Esophagus muscularis mucosa (tissue), 4 donors: ENCODE measurements at regions not wholly inside any gene's neighbourhood (a gene's known extent, or its start where the extent isn't known, plus 50 kb on each side); places are given as distances from the start of the nearest gene placed in this dataset.

Experiments used
- DNase-seq: peaks from one replicate; pipeline ENCODE4 v3.0.0-alpha.2; 2017; ENCODE audit errors: extremely low spot score
- H3K27ac ChIP-seq, 4 donors: fragments of 200-600 bp; sonication (generic); replicated peaks in 1 of 4; 1 replicate in 3 of 4; 2 replicates in 1 of 4; pipeline ENCODE4 v1.5.1; 2016 to 2019; ENCODE audit warnings: mild to moderate bottlenecking in 1 of 4
- H3K27me3 ChIP-seq, 4 donors: fragments of 200-600 bp; sonication (generic); one replicate each; pipeline versions ENCODE4 v1.5.1 to v1.6.0; 2016 to 2019
- H3K36me3 ChIP-seq, 4 donors: fragments of 200-600 bp; sonication (generic); one replicate each; pipeline ENCODE4 v1.5.1; 2016 to 2019
- H3K4me1 ChIP-seq, 4 donors: fragments of 200-600 bp; sonication (generic); one replicate each; pipeline ENCODE4 v1.5.1; 2016 to 2019
- H3K4me3 ChIP-seq, 4 donors: fragments of 200-600 bp; sonication (generic); 1 replicate in 2 of 4; 2 replicates in 2 of 4; pipeline ENCODE4 v1.5.1; 2016 to 2019; ENCODE audit warnings: mild to moderate bottlenecking in 4 of 4, moderate library complexity in 1 of 4
- H3K9me3 ChIP-seq, 4 donors: fragments of 200-600 bp; sonication (generic); 1 replicate in 3 of 4; 2 replicates in 1 of 4; pipeline ENCODE4 v1.5.1; 2016 to 2019
- EP300 ChIP-seq: sonication (generic); formaldehyde crosslinking; IDR thresholded peaks from one replicate; pipeline ENCODE4 v1.6.1; 2017; ENCODE audit warnings: antibody characterized with exemption
- POLR2A ChIP-seq: fragments of 450-650 bp; IDR thresholded peaks from one replicate; pipeline ENCODE4 v1.6.1; 2017; ENCODE audit warnings: antibody characterized with exemption, moderate library complexity, mild to moderate bottlenecking, low read depth
- POLR2AphosphoS5 ChIP-seq, 2 donors: sonication (generic); formaldehyde crosslinking; IDR thresholded peaks; one replicate each; pipeline ENCODE4 v1.6.1; 2017; ENCODE audit warnings: antibody characterized with exemption in 2 of 2
- WGBS: methylation state at CpG from one replicate; pipeline ENCODE4 v1.1.5; 2018; 5-methylcytosine and 5-hydroxymethylcytosine counted together
- intact Hi-C: fragments of 100-400 bp; cut with DNase I; formaldehyde crosslinking; loops from one replicate; pipeline ENCODE4 v1.15.1; 2023
- TF ChIP-seq, protein P1 (sequence below), 3 experiments: fragments of 200-600 bp in 2 of 3; fragments of 450-650 bp in 1 of 3; sonication (generic) in 2 of 3; IDR thresholded peaks; one replicate each; pipeline ENCODE4 v1.5.1; 2017 to 2019; ENCODE audit warnings: antibody characterized with exemption in 3 of 3, mild to moderate bottlenecking in 2 of 3, moderate library complexity in 1 of 3

DNA sequence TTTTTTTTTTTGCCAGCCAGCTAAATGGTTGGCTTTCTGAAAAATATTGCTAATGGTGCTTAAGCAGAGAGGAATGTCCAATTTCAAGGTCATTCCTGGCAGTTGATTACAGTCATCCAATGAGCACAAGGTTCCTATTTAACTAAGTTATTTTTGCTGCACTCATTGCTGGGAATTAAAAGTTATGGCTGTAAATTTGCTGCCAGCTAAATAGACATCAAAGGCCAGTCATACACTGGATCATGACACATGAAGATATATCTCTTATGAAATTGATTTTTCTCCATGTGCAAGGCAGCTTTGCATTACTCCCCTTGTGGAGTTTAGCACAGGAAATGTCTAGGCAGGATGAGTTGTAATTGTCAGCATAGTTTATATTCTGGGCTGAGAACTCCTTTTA lies 1898.4 kb upstream of the CELF4 start:
- H3K4me3 ChIP-seq: no peak overlapping the region
- intact Hi-C loops: no loop called here
- H3K27me3 ChIP-seq: no peaks in the 10 kb centered on the region
- no peak for DNase-seq
- H3K27ac ChIP-seq: no peak overlapping the region
- H3K4me1 ChIP-seq: peaks cover 0 to 8% (median 3%) of the 10 kb centered on the region in 4 donors
- no peaks in the 10 kb centered on the region for H3K9me3 ChIP-seq
- TF ChIP-seq, protein P1, sequence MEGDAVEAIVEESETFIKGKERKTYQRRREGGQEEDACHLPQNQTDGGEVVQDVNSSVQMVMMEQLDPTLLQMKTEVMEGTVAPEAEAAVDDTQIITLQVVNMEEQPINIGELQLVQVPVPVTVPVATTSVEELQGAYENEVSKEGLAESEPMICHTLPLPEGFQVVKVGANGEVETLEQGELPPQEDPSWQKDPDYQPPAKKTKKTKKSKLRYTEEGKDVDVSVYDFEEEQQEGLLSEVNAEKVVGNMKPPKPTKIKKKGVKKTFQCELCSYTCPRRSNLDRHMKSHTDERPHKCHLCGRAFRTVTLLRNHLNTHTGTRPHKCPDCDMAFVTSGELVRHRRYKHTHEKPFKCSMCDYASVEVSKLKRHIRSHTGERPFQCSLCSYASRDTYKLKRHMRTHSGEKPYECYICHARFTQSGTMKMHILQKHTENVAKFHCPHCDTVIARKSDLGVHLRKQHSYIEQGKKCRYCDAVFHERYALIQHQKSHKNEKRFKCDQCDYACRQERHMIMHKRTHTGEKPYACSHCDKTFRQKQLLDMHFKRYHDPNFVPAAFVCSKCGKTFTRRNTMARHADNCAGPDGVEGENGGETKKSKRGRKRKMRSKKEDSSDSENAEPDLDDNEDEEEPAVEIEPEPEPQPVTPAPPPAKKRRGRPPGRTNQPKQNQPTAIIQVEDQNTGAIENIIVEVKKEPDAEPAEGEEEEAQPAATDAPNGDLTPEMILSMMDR (IDR thresholded peaks at IDR 0.05): no peak
- TF ChIP-seq POLR2A (no peak), EP300 (no peak), POLR2AphosphoS5 (IDR thresholded peaks at IDR 0.05) (no peak)
- no peaks in the 10 kb centered on the region for H3K36me3 ChIP-seq

DNA sequence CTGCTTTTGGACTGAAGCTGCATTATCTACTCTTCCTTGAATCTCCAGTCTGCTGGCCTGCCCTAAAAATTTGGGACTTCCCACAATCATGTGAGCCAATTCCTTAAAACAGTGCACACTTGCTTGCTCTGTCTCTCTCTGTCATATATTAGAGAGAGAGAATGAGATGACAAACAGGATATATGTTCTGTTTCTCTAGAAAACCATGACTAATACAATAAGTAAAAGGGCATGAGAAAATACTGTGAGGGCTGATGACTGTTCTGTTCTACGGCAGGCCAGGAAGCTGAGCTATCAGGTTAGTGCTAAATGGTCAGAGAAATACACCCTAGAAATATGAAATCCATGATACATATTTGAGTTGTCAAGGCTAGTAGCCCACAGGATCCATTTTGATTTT lies 1896.8 kb upstream of the CELF4 start:
- intact Hi-C loops: no loop called here
- Histone ChIP-seq H3K9me3 (no peaks in the 10 kb centered on the region), H3K27ac (no peak overlapping the region), H3K4me3 (no peak overlapping the region), H3K27me3 (no peaks in the 10 kb centered on the region), H3K36me3 (no peaks in the 10 kb centered on the region), H3K4me1 (peaks cover 0 to 8% (median 3%) of the 10 kb centered on the region in 4 donors)
- no peak for TF ChIP-seq EP300
- TF ChIP-seq POLR2AphosphoS5 (IDR thresholded peaks at IDR 0.05): no peak
- TF ChIP-seq, protein P1 (IDR thresholded peaks at IDR 0.05): no peak
- TF ChIP-seq POLR2A: no peak
- WGBS: 81% methylated on average over 1 of the region's 1 CpG
- DNase-seq: no peak

DNA sequence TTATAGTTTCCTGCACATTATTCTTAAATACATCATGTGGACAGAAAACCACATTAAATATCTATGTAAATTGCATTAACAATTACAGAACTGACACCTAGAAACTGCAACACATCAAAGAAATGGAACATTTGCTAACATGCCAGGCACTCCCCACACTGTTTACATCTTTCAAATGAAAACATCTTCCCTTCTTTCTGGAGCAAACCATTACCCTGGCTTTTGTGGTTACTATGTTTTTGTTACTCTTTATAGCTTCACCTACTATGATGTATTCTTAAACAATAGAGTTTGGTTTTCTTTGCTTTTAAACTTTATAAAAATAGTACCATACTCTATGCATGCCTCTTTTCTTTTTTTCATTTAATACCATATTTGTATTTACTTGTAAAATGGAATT lies 1894.5 kb upstream of the CELF4 start:
- no peak overlapping the region for H3K27ac ChIP-seq
- TF ChIP-seq EP300: no peak
- TF ChIP-seq, protein P1 (IDR thresholded peaks at IDR 0.05): no peak
- no peak for TF ChIP-seq POLR2A
- TF ChIP-seq POLR2AphosphoS5 (IDR thresholded peaks at IDR 0.05): no peak
- H3K4me1 ChIP-seq: peaks cover 0 to 12% (median 5%) of the 10 kb centered on the region in 4 donors
- no peaks in the 10 kb centered on the region for H3K27me3 ChIP-seq
- no peaks in the 10 kb centered on the region for H3K36me3 ChIP-seq
- H3K9me3 ChIP-seq: no peaks in the 10 kb centered on the region
- H3K4me3 ChIP-seq: no peak overlapping the region
- DNase-seq: no peak
- intact Hi-C loops: no loop called here

DNA sequence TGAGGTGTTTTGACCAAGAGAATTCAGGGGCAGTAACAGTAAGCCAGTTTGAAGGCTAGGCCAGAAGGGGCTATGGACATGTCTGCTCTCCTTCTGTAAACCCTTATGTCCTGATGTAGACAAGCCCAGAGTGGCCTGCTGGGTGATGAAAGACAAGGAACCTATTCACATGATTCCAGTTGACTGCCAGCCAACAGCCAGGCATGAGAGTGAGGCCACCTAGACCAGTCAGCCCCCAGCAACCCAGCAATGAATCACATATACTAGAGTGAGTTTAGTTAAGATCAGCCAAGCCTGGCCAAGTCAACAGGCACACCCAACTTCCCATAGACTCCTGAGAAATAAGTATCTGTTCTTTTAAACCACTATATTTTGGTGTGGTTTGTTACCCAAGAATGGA lies 1889.7 kb upstream of the CELF4 start:
- intact Hi-C loops: no loop called here

DNA sequence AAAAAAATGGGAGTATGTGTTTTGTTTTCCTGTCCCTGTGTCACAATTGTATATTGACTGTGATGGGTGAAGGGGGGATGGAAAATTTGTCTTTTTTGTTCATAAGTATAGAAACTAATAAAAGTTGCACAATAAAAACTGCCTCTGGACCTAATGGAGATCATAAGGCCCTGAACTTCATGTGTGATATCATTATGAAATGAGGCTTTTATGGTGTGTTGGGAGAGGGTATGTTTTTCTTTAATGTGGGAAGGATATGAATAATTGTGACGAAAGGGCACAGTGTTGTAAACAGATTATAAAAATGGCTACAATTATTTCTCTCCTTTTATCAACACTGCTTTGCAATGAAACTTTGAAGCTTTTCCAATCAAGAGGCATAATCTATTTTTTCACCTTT lies 1889.3 kb upstream of the CELF4 start:
- Histone ChIP-seq H3K27me3 (no peaks in the 10 kb centered on the region), H3K36me3 (no peaks in the 10 kb centered on the region), H3K4me3 (no peak overlapping the region), H3K27ac (no peak overlapping the region), H3K4me1 (peaks cover 14 to 30% (median 17%) of the 10 kb centered on the region in 4 donors), H3K9me3 (no peaks in the 10 kb centered on the region)
- no peak for DNase-seq
- intact Hi-C loops: no loop called here
- 72% methylated on average over 1 of the region's 1 CpG for WGBS
- TF ChIP-seq EP300 (no peak), POLR2A (no peak), POLR2AphosphoS5 (IDR thresholded peaks at IDR 0.05) (no peak)
- TF ChIP-seq, protein P1 (IDR thresholded peaks at IDR 0.05): no peak

More for the DNA sequence above, 1889.7 kb upstream of the CELF4 start:
- H3K27ac ChIP-seq: no peak overlapping the region
- H3K9me3 ChIP-seq: no peaks in the 10 kb centered on the region
- peaks cover 14 to 34% (median 19%) of the 10 kb centered on the region in 4 donors for H3K4me1 ChIP-seq
- H3K27me3 ChIP-seq: no peaks in the 10 kb centered on the region
- no peak overlapping the region for H3K4me3 ChIP-seq
- no peaks in the 10 kb centered on the region for H3K36me3 ChIP-seq
- no peak for TF ChIP-seq EP300
- DNase-seq: no peak
